Adrenal gland (tissue), 5 donors: ENCODE measurements at regions not wholly inside any gene's neighbourhood (a gene's known extent, or its start where the extent isn't known, plus 50 kb on each side); places are given as distances from the start of the nearest gene placed in this dataset.

Source experiments
- CTCF ChIP-seq, 6 experiments: fragments of 450-650 bp in 4 of 6; fragments of 200-600 bp in 2 of 6; sonication (generic) in 1 of 6; IDR thresholded peaks; 1 replicate in 5 of 6; 2 replicates in 1 of 6; pipeline versions ENCODE4 v1.5.1 to v1.8.0; 2016 to 2021; ENCODE audit warnings: antibody characterized with exemption in 6 of 6, mild to moderate bottlenecking in 2 of 6, moderate library complexity in 1 of 6
- POLR2A ChIP-seq, 2 donors: fragments of 450-650 bp; IDR thresholded peaks; one replicate each; pipeline ENCODE4 v1.6.1; 2017; ENCODE audit warnings: antibody characterized with exemption in 2 of 2, mild to moderate bottlenecking in 2 of 2, moderate library complexity in 1 of 2
- donor health status: DM: no; HTN: no; CAD: no.

- TF ChIP-seq POLR2A (IDR thresholded peaks at IDR 0.05) (no peak), CTCF (IDR thresholded peaks at IDR 0.05) (no peak)
These were observed 234.6 kb downstream of the CAAP1 start for GRCh38 chr9:26657958-26658357.
